Upper lobe of right lung (tissue), 1 donor: ENCODE measurements at regions not wholly inside any gene's neighbourhood (a gene's known extent, or its start where the extent isn't known, plus 50 kb on each side); places are given as distances from the start of the nearest gene placed in this dataset.

Experiments
- ATAC-seq: fragments of 200-7000 bp; cut with Tn5 transposase; one replicate; pipeline ENCODE4 v1.9.1; 2020; ENCODE audit warnings: mild to moderate bottlenecking, moderate library complexity
- DNase-seq: peaks from one replicate; pipeline ENCODE4 v3.0.0-alpha.2; 2020
- H3K27ac ChIP-seq: fragments of 200-600 bp; one replicate; pipeline ENCODE4 v1.8.0; 2022
- H3K27me3 ChIP-seq: fragments of 200-600 bp; one replicate; pipeline ENCODE4 v1.8.0; 2022; ENCODE audit warnings: mild to moderate bottlenecking
- H3K36me3 ChIP-seq: fragments of 200-600 bp; one replicate; pipeline ENCODE4 v1.8.0; 2022
- H3K4me1 ChIP-seq: fragments of 200-600 bp; one replicate; pipeline ENCODE4 v1.8.0; 2022
- H3K4me3 ChIP-seq: fragments of 200-600 bp; one replicate; pipeline ENCODE4 v1.8.0; 2022; ENCODE audit warnings: mild to moderate bottlenecking
- H3K9me3 ChIP-seq: fragments of 200-600 bp; one replicate; pipeline ENCODE4 v1.8.0; 2022
- CTCF ChIP-seq: fragments of 200-600 bp; IDR thresholded peaks from one replicate; pipeline ENCODE4 v1.8.0; 2022; ENCODE audit warnings: antibody characterized with exemption
- intact Hi-C: fragments of 100-400 bp; cut with DNase I; formaldehyde crosslinking; loops from one replicate; pipeline ENCODE4 v1.11.0; 2022
- donor health status: DM: no; HTN: yes; CAD: no; lungs with severe emphysema.

GRCh38 chrX:120741452-120741851 is 111.6 kb upstream of the C1GALT1C1 start:
- DNase-seq: no peak
- Histone ChIP-seq H3K4me1 (no peaks in the 10 kb centered on the region), H3K27me3 (no peaks in the 10 kb centered on the region), H3K9me3 (no peaks in the 10 kb centered on the region), H3K4me3 (no peak overlapping the region), H3K36me3 (no peaks in the 10 kb centered on the region), H3K27ac (no peak overlapping the region)
- intact Hi-C loops: no loop called here
- TF ChIP-seq CTCF: no peak
- ATAC-seq: no peak

- no peak for DNase-seq
Observed at GRCh38 chrX:120740072-120740471, 110.2 kb upstream of the C1GALT1C1 start.

GRCh38 chrX:120739300-120739699 is 109.4 kb upstream of the C1GALT1C1 start:
- intact Hi-C loops: no loop called here
- no peak for DNase-seq
- Histone ChIP-seq H3K27me3 (no peaks in the 10 kb centered on the region), H3K27ac (no peak overlapping the region), H3K4me3 (no peak overlapping the region), H3K4me1 (no peaks in the 10 kb centered on the region), H3K36me3 (no peaks in the 10 kb centered on the region), H3K9me3 (no peaks in the 10 kb centered on the region)
- no peak for TF ChIP-seq CTCF
- no peak for ATAC-seq

More at GRCh38 chrX:120740072-120740471, 110.2 kb upstream of the C1GALT1C1 start:
- intact Hi-C loops: no loop called here
- no peaks in the 10 kb centered on the region for H3K4me1 ChIP-seq
- no peaks in the 10 kb centered on the region for H3K36me3 ChIP-seq
- no peak for TF ChIP-seq CTCF
- no peak overlapping the region for H3K27ac ChIP-seq
- ATAC-seq: no peak
- H3K9me3 ChIP-seq: no peaks in the 10 kb centered on the region
- no peak overlapping the region for H3K4me3 ChIP-seq
- no peaks in the 10 kb centered on the region for H3K27me3 ChIP-seq

- no peaks in the 10 kb centered on the region for H3K9me3 ChIP-seq
- H3K36me3 ChIP-seq: no peaks in the 10 kb centered on the region
- no peak overlapping the region for H3K27ac ChIP-seq
- DNase-seq (no peak), ATAC-seq (no peak)
- no peak overlapping the region for H3K4me3 ChIP-seq
- no peaks in the 10 kb centered on the region for H3K4me1 ChIP-seq
- no peaks in the 10 kb centered on the region for H3K27me3 ChIP-seq
- intact Hi-C loops: no loop called here
- TF ChIP-seq CTCF: no peak
Observed at GRCh38 chrX:120736989-120737388, 107.1 kb upstream of the C1GALT1C1 start.

GRCh38 chrX:120735966-120736365 is 106.1 kb upstream of the C1GALT1C1 start:
- no peak for ATAC-seq
- H3K27ac ChIP-seq: no peak overlapping the region
- DNase-seq: no peak
- no peaks in the 10 kb centered on the region for H3K9me3 ChIP-seq
- H3K4me1 ChIP-seq: no peaks in the 10 kb centered on the region
- H3K36me3 ChIP-seq: no peaks in the 10 kb centered on the region
- no peaks in the 10 kb centered on the region for H3K27me3 ChIP-seq
- intact Hi-C loops: no loop called here
- H3K4me3 ChIP-seq: no peak overlapping the region
- TF ChIP-seq CTCF: no peak

GRCh38 chrX:120732879-120733278 is 103.0 kb upstream of the C1GALT1C1 start:
- H3K4me1 ChIP-seq: no peaks in the 10 kb centered on the region
- TF ChIP-seq CTCF: no peak
- H3K36me3 ChIP-seq: no peaks in the 10 kb centered on the region
- no peaks in the 10 kb centered on the region for H3K27me3 ChIP-seq
- H3K4me3 ChIP-seq: no peak overlapping the region
- no peak overlapping the region for H3K27ac ChIP-seq
- intact Hi-C loops: no loop called here
- no peak for ATAC-seq
- no peak for DNase-seq
- no peaks in the 10 kb centered on the region for H3K9me3 ChIP-seq
